ENCODE measurements at regions not wholly inside any gene's neighbourhood (a gene's known extent, or its start where the extent isn't known, plus 50 kb on each side); places are given as distances from the start of the nearest gene placed in this dataset.

- no peak for ATAC-seq
- Histone ChIP-seq H3K27ac (ENCODE audit: low read length) (no peak overlapping the region), H3K4me1 (ENCODE audit: control insufficient read depth, insufficient read depth, low read length) (no peaks in the 10 kb centered on the region), H3K36me3 (ENCODE audit: control insufficient read depth, insufficient read depth, low read length) (no peaks in the 10 kb centered on the region), H3K4me3 (ENCODE audit: low read depth in 2 of 2, low read length in 2 of 2) (no peak overlapping the region), H3K9me3 (ENCODE audit: control insufficient read depth, insufficient read depth, low read depth, low read length) (no peaks in the 10 kb centered on the region), H3K27me3 (ENCODE audit: control insufficient read depth, insufficient read depth, low read length) (no peaks in the 10 kb centered on the region)
- TF ChIP-seq REST (IDR thresholded peaks at IDR 0.05; ENCODE audit: insufficient read depth in 1 of 2, low read depth in 2 of 2, low read length in 1 of 2) (no peak), CTCF (IDR thresholded peaks at IDR 0.05) (no peak), SIN3A (IDR thresholded peaks at IDR 0.05; ENCODE audit: borderline replicate concordance, insufficient read depth, low read depth, low read length) (no peak), TCF7L2 (IDR thresholded peaks at IDR 0.05; ENCODE audit: low read depth, low read length) (no peak), POLR2AphosphoS5 (IDR thresholded peaks at IDR 0.05; ENCODE audit: low read depth, low read length) (no peak)
- intact Hi-C loops (cut with micrococcal nuclease; ENCODE audit: unreplicated experiment) (no loop called here), in situ Hi-C loops (cut with HindIII; ENCODE audit: low pct_unique_long_range_greater_than_20kb, low sequenced_read_pairs) (no loop called here)
- ChIA-PET POLR2A (no interaction called here), CTCF (no interaction called here)
- DNase-seq (ENCODE audit: low read depth, low spot score): no peak
- no TSS peak for BruUV-seq (replicated peaks)
These were observed 1470.7 kb downstream of the NCAM2 start for GRCh38 chr21:22468893-22469292.

GRCh38 chr21:22474403-22474802 lies 1476.2 kb downstream of the NCAM2 start:
- no peaks in the 10 kb centered on the region for H3K9me3 ChIP-seq (ENCODE audit: control insufficient read depth, insufficient read depth, low read depth, low read length)
- no peaks in the 10 kb centered on the region for H3K4me1 ChIP-seq (ENCODE audit: control insufficient read depth, insufficient read depth, low read length)
- H3K27me3 ChIP-seq (ENCODE audit: control insufficient read depth, insufficient read depth, low read length): no peaks in the 10 kb centered on the region
- intact Hi-C loops (cut with micrococcal nuclease; ENCODE audit: unreplicated experiment): no loop called here
- H3K36me3 ChIP-seq (ENCODE audit: control insufficient read depth, insufficient read depth, low read length): no peaks in the 10 kb centered on the region
- no peak overlapping the region for H3K27ac ChIP-seq (ENCODE audit: low read length)
- CTCF ChIA-PET: no interaction called here
- no TSS peak for BruUV-seq (replicated peaks)
- TF ChIP-seq CTCF (IDR thresholded peaks at IDR 0.05) (no peak), TCF7L2 (IDR thresholded peaks at IDR 0.05; ENCODE audit: low read depth, low read length) (no peak), SIN3A (IDR thresholded peaks at IDR 0.05; ENCODE audit: borderline replicate concordance, insufficient read depth, low read depth, low read length) (no peak), POLR2AphosphoS5 (IDR thresholded peaks at IDR 0.05; ENCODE audit: low read depth, low read length) (no peak), REST (IDR thresholded peaks at IDR 0.05; ENCODE audit: insufficient read depth in 1 of 2, low read depth in 2 of 2, low read length in 1 of 2) (no peak)
- POLR2A ChIA-PET: no interaction called here
- DNase-seq (ENCODE audit: low read depth, low spot score) (no peak), ATAC-seq (no peak)
- H3K4me3 ChIP-seq (ENCODE audit: low read depth in 2 of 2, low read length in 2 of 2): no peak overlapping the region
- in situ Hi-C loops (cut with HindIII; ENCODE audit: low pct_unique_long_range_greater_than_20kb, low sequenced_read_pairs): no loop called here

Data from Panc1 (cell line).